ENCODE measurements at regions not wholly inside any gene's neighbourhood (a gene's known extent, or its start where the extent isn't known, plus 50 kb on each side); places are given as distances from the start of the nearest gene placed in this dataset.
"Not testable (repeated sequence)": the region's sequence is repeated elsewhere in the genome, so short reads cannot be mapped to it uniquely, and the experiment has no call there.

DNA sequence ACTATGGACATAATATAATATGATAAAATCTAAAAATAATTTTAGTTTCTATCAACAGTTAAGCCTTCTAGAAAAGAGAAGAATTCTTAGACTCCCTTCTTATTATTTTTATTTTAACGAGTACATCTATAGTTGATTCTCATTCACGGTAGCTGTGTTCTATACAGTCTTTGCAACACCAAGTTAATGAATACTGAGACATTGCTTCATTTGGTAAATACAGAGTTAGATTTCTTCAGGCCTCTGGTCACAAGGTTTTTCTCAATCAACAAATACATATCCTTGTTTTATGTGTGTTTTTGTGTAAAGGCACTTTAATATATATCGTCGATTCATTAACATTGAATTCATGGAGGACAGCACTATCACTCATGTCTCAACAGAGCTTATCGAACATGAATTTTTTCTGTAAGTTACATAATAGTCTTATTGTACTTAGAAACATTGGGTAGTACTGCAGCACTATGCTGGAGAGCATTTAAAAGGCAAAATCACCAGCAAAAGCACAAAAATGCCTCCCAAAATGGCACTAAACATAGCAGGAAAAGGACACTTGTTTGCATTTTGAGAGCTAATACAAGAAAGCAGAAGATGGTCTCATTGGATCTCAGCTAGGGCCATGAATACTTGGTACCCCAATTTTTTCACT, 239.0 kb downstream of the FGF10 start:
- Histone ChIP-seq H3K36me3 (ENCODE audit: insufficient read depth, low read length) (no peaks in the 10 kb centered on the region), H3K9me2 (ENCODE audit: insufficient read depth, low read length) (no peaks in the 10 kb centered on the region), H3K4me2 (ENCODE audit: low read length) (no peak overlapping the region), H4K20me1 (ENCODE audit: insufficient read depth) (no peaks in the 10 kb centered on the region), H2AFZ (ENCODE audit: low read depth, low read length) (no peak overlapping the region), H3K4me3 (ENCODE audit: low read length) (no peak overlapping the region), H3K27me3 (ENCODE audit: insufficient read depth, low read depth, low read length) (no peaks in the 10 kb centered on the region), H3K9ac (ENCODE audit: low read length) (no peak overlapping the region), H3F3A (ENCODE audit: insufficient read depth, low read length, poor library complexity, severe bottlenecking) (no peaks in the 10 kb centered on the region), H3K27ac (ENCODE audit: low read length) (no peak overlapping the region), H3K79me2 (replicated peaks; ENCODE audit: insufficient read depth, low read length) (no peaks in the 10 kb centered on the region), H3K9me3 (ENCODE audit: low read length) (peaks cover 6% of the 10 kb centered on the region)
- TF ChIP-seq EZH2 (IDR thresholded peaks at IDR 0.05; ENCODE audit: borderline replicate concordance, insufficient read depth, low read length, poor library complexity, severe bottlenecking) (no peak), POLR2AphosphoS5 (IDR thresholded peaks at IDR 0.05) (no peak), EP300 (conservative IDR thresholded peaks at IDR 0.05; ENCODE audit: poor library complexity, severe bottlenecking) (no peak), SMC3 (conservative IDR thresholded peaks at IDR 0.05; ENCODE audit: poor library complexity) (no peak), TAF1 (IDR thresholded peaks at IDR 0.05; ENCODE audit: low read depth) (no peak), RAD21 (conservative IDR thresholded peaks at IDR 0.05) (no peak), MXI1 (conservative IDR thresholded peaks at IDR 0.05; ENCODE audit: poor library complexity, severe bottlenecking) (no peak)
- TF ChIP-seq, protein P1, sequence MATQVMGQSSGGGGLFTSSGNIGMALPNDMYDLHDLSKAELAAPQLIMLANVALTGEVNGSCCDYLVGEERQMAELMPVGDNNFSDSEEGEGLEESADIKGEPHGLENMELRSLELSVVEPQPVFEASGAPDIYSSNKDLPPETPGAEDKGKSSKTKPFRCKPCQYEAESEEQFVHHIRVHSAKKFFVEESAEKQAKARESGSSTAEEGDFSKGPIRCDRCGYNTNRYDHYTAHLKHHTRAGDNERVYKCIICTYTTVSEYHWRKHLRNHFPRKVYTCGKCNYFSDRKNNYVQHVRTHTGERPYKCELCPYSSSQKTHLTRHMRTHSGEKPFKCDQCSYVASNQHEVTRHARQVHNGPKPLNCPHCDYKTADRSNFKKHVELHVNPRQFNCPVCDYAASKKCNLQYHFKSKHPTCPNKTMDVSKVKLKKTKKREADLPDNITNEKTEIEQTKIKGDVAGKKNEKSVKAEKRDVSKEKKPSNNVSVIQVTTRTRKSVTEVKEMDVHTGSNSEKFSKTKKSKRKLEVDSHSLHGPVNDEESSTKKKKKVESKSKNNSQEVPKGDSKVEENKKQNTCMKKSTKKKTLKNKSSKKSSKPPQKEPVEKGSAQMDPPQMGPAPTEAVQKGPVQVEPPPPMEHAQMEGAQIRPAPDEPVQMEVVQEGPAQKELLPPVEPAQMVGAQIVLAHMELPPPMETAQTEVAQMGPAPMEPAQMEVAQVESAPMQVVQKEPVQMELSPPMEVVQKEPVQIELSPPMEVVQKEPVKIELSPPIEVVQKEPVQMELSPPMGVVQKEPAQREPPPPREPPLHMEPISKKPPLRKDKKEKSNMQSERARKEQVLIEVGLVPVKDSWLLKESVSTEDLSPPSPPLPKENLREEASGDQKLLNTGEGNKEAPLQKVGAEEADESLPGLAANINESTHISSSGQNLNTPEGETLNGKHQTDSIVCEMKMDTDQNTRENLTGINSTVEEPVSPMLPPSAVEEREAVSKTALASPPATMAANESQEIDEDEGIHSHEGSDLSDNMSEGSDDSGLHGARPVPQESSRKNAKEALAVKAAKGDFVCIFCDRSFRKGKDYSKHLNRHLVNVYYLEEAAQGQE (IDR thresholded peaks at IDR 0.05; ENCODE audit: borderline replicate concordance), result no peak
- TF ChIP-seq, protein P2, sequence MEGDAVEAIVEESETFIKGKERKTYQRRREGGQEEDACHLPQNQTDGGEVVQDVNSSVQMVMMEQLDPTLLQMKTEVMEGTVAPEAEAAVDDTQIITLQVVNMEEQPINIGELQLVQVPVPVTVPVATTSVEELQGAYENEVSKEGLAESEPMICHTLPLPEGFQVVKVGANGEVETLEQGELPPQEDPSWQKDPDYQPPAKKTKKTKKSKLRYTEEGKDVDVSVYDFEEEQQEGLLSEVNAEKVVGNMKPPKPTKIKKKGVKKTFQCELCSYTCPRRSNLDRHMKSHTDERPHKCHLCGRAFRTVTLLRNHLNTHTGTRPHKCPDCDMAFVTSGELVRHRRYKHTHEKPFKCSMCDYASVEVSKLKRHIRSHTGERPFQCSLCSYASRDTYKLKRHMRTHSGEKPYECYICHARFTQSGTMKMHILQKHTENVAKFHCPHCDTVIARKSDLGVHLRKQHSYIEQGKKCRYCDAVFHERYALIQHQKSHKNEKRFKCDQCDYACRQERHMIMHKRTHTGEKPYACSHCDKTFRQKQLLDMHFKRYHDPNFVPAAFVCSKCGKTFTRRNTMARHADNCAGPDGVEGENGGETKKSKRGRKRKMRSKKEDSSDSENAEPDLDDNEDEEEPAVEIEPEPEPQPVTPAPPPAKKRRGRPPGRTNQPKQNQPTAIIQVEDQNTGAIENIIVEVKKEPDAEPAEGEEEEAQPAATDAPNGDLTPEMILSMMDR (IDR thresholded peaks at IDR 0.05; ENCODE audit: poor library complexity, severe bottlenecking), result no peak

DNA sequence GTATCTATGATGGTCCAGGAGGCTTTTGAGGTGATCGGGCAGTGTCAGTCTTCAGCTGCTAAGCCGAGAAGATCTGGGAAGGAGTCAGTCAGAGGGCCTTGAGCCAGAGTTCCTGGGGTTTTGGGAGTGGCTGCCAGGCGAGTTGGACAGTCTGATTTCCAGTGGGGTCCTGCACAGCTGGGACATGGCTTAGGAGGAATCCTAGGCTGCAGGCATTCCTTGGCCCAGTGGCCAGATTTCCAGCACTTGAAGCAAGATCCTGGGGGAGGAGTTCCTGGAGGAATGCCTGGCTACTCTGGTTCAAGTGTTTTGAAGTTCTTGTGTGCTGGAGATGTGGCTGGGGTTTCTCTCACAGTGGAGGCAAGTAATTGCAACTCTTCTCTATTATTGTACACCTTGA, 271.3 kb downstream of the FGF10 start:
- H3K4me2 ChIP-seq (ENCODE audit: low read length), result not testable (repeated sequence)

DNA sequence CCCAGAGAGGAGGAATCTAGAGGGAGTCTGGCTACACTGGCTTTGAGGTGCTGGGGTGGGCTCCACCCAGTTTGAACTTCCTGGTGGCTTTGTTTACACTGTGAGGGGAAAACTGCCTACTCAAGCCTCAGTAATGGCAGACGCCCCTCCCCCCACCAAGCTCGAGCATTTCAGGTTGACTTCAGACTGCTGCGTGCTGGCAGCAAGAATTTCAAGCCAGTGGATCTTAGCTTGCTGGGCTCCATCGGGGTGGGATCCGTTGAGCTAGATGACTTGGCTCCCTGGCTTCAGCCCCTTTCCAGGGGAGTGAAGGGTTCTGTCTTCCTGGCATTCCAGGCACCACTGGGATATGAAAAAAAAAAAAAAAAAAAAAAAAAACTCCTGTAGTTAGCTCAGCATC, 281.0 kb downstream of the FGF10 start:
- H3K79me2 ChIP-seq (replicated peaks; ENCODE audit: insufficient read depth, low read length); H4K20me1 ChIP-seq (ENCODE audit: insufficient read depth); H3K27me3 ChIP-seq (ENCODE audit: insufficient read depth, low read depth, low read length); H3K27ac ChIP-seq (ENCODE audit: low read length); H3F3A ChIP-seq (ENCODE audit: insufficient read depth, low read length, poor library complexity, severe bottlenecking); H3K36me3 ChIP-seq (ENCODE audit: insufficient read depth, low read length); H3K9me3 ChIP-seq (ENCODE audit: low read length); H3K9ac ChIP-seq (ENCODE audit: low read length); H3K4me2 ChIP-seq (ENCODE audit: low read length); H3K4me3 ChIP-seq (ENCODE audit: low read length); H2AFZ ChIP-seq (ENCODE audit: low read depth, low read length); H3K9me2 ChIP-seq (ENCODE audit: insufficient read depth, low read length): not testable (repeated sequence)

More for the DNA sequence above, 271.3 kb downstream of the FGF10 start:
- not testable (repeated sequence) for H3K9ac ChIP-seq (ENCODE audit: low read length); H3K36me3 ChIP-seq (ENCODE audit: insufficient read depth, low read length); H3K79me2 ChIP-seq (replicated peaks; ENCODE audit: insufficient read depth, low read length); H3K9me3 ChIP-seq (ENCODE audit: low read length); H3K27ac ChIP-seq (ENCODE audit: low read length); H3K27me3 ChIP-seq (ENCODE audit: insufficient read depth, low read depth, low read length); H3F3A ChIP-seq (ENCODE audit: insufficient read depth, low read length, poor library complexity, severe bottlenecking); H3K4me3 ChIP-seq (ENCODE audit: low read length); H4K20me1 ChIP-seq (ENCODE audit: insufficient read depth); H3K9me2 ChIP-seq (ENCODE audit: insufficient read depth, low read length); H2AFZ ChIP-seq (ENCODE audit: low read depth, low read length)

All from neural cell (in vitro differentiated cells).